ENCODE measurements at regions not wholly inside any gene's neighbourhood (a gene's known extent, or its start where the extent isn't known, plus 50 kb on each side); places are given as distances from the start of the nearest gene placed in this dataset.

- Mint-ChIP-seq H3K4me3 (ENCODE audit: unreplicated experiment) (no peak overlapping the region), H3K36me3 (ENCODE audit: insufficient read depth, unreplicated experiment) (no peaks in the 10 kb centered on the region), H3K9me3 (ENCODE audit: unreplicated experiment) (no peaks in the 10 kb centered on the region), H3K27ac (ENCODE audit: unreplicated experiment) (no peak overlapping the region), H3K27me3 (ENCODE audit: insufficient read depth, unreplicated experiment) (no peaks in the 10 kb centered on the region), H3K4me1 (ENCODE audit: low read depth, unreplicated experiment) (no peaks in the 10 kb centered on the region)
- TF ChIP-seq, protein P1, sequence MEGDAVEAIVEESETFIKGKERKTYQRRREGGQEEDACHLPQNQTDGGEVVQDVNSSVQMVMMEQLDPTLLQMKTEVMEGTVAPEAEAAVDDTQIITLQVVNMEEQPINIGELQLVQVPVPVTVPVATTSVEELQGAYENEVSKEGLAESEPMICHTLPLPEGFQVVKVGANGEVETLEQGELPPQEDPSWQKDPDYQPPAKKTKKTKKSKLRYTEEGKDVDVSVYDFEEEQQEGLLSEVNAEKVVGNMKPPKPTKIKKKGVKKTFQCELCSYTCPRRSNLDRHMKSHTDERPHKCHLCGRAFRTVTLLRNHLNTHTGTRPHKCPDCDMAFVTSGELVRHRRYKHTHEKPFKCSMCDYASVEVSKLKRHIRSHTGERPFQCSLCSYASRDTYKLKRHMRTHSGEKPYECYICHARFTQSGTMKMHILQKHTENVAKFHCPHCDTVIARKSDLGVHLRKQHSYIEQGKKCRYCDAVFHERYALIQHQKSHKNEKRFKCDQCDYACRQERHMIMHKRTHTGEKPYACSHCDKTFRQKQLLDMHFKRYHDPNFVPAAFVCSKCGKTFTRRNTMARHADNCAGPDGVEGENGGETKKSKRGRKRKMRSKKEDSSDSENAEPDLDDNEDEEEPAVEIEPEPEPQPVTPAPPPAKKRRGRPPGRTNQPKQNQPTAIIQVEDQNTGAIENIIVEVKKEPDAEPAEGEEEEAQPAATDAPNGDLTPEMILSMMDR (IDR thresholded peaks at IDR 0.05; ENCODE audit: insufficient read depth in 1 of 2, low read depth in 1 of 2, low read length in 1 of 2, severe bottlenecking in 1 of 2, unreplicated experiment in 1 of 2), result no peak
- BruUV-seq (replicated peaks), result no TSS peak
- no peaks in the 10 kb centered on the region for H3K27me3 ChIP-seq (replicated peaks; ENCODE audit: control insufficient read depth, insufficient read depth, low read length)
- intact Hi-C loops (cut with micrococcal nuclease; ENCODE audit: unreplicated experiment), result no loop called here
- H3K4me1 ChIP-seq, result no peaks in the 10 kb centered on the region
- H3K36me3 ChIP-seq (ENCODE audit: control insufficient read depth, insufficient read depth, low read length), result no peaks in the 10 kb centered on the region
- no peak overlapping the region for H3K4me3 ChIP-seq (ENCODE audit: low read depth, low read length)
- POLR2A ChIA-PET, result no interaction called here
- CTCF ChIA-PET, result no interaction called here
- H3K9me3 ChIP-seq, result no peaks in the 10 kb centered on the region
- no peak for DNase-seq
Observed at GRCh38 chr21:27646056-27646455, 679.2 kb upstream of the ADAMTS5 start.

DNA sequence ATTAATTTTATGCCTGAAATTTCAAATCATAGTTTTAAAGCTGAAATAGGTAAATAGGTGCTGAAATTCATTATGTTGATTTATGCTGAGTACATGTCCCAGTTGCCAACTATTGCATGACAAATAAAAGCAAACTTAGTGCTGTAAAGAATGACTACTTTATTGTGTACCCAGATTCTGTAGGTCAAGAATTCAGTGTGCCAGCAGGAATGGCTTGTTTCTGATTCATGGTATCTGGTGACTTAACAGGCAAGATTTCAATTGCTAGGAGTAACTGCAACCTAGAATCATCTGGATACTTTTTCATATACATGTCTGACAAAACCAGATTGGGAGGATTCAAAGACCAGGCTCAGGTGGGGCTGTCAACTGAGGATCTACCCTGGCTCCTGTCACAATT, 678.4 kb upstream of the ADAMTS5 start:
- intact Hi-C loops (cut with micrococcal nuclease; ENCODE audit: unreplicated experiment), result no loop called here
- no peaks in the 10 kb centered on the region for H3K36me3 ChIP-seq (ENCODE audit: control insufficient read depth, insufficient read depth, low read length)
- CTCF ChIA-PET, result no interaction called here
- H3K4me1 ChIP-seq, result no peaks in the 10 kb centered on the region
- BruUV-seq (replicated peaks), result no TSS peak
- no peak overlapping the region for H3K27ac Mint-ChIP-seq (ENCODE audit: unreplicated experiment)
- H3K4me1 Mint-ChIP-seq (ENCODE audit: low read depth, unreplicated experiment), result no peaks in the 10 kb centered on the region
- no peaks in the 10 kb centered on the region for H3K9me3 Mint-ChIP-seq (ENCODE audit: unreplicated experiment)
- H3K27me3 ChIP-seq (replicated peaks; ENCODE audit: control insufficient read depth, insufficient read depth, low read length), result no peaks in the 10 kb centered on the region
- TF ChIP-seq, protein P1 (IDR thresholded peaks at IDR 0.05; ENCODE audit: insufficient read depth in 1 of 2, low read depth in 1 of 2, low read length in 1 of 2, severe bottlenecking in 1 of 2, unreplicated experiment in 1 of 2), result no peak
- no peak overlapping the region for H3K4me3 ChIP-seq (ENCODE audit: low read depth, low read length)
- no peak overlapping the region for H3K4me3 Mint-ChIP-seq (ENCODE audit: unreplicated experiment)
- POLR2A ChIA-PET, result no interaction called here
- H3K9me3 ChIP-seq, result no peaks in the 10 kb centered on the region
- H3K36me3 Mint-ChIP-seq (ENCODE audit: insufficient read depth, unreplicated experiment), result no peaks in the 10 kb centered on the region
- DNase-seq, result no peak
- H3K27me3 Mint-ChIP-seq (ENCODE audit: insufficient read depth, unreplicated experiment), result no peaks in the 10 kb centered on the region

DNA sequence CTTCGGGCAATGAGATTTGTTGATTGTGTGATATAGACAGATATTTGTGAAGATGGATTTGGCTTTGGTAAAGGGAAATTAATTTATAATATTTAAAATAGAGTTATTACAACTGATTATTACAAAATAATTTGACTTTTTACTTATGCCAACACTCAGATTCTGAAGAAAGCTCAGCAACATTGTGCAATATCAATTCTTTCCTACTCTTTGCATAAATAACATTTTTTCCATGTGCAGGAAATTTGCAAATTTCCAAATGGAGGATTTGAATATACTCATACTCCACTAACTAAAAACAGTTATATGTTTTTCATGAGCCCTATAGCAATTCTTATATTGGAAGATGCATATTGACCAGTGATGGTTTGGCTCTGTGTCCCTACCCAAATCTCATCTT, 676.4 kb upstream of the ADAMTS5 start:
- no peaks in the 10 kb centered on the region for H3K36me3 Mint-ChIP-seq (ENCODE audit: insufficient read depth, unreplicated experiment)
- intact Hi-C loops (cut with micrococcal nuclease; ENCODE audit: unreplicated experiment), result no loop called here
- TF ChIP-seq, protein P1 (IDR thresholded peaks at IDR 0.05; ENCODE audit: insufficient read depth in 1 of 2, low read depth in 1 of 2, low read length in 1 of 2, severe bottlenecking in 1 of 2, unreplicated experiment in 1 of 2), result no peak
- Histone ChIP-seq H3K27me3 (replicated peaks; ENCODE audit: control insufficient read depth, insufficient read depth, low read length) (no peaks in the 10 kb centered on the region), H3K9me3 (no peaks in the 10 kb centered on the region), H3K36me3 (ENCODE audit: control insufficient read depth, insufficient read depth, low read length) (no peaks in the 10 kb centered on the region), H3K4me1 (no peaks in the 10 kb centered on the region), H3K4me3 (ENCODE audit: low read depth, low read length) (no peak overlapping the region)
- no peaks in the 10 kb centered on the region for H3K27me3 Mint-ChIP-seq (ENCODE audit: insufficient read depth, unreplicated experiment)
- DNase-seq, result no peak
- BruUV-seq (replicated peaks), result no TSS peak
- ChIA-PET CTCF (no interaction called here), POLR2A (no interaction called here)
- H3K9me3 Mint-ChIP-seq (ENCODE audit: unreplicated experiment), result no peaks in the 10 kb centered on the region
- H3K27ac Mint-ChIP-seq (ENCODE audit: unreplicated experiment), result no peak overlapping the region
- no peaks in the 10 kb centered on the region for H3K4me1 Mint-ChIP-seq (ENCODE audit: low read depth, unreplicated experiment)
- H3K4me3 Mint-ChIP-seq (ENCODE audit: unreplicated experiment), result no peak overlapping the region

All from Caco-2 (cell line).